AG10803 (cell line): ENCODE measurements at regions not wholly inside any gene's neighbourhood (a gene's known extent, or its start where the extent isn't known, plus 50 kb on each side); places are given as distances from the start of the nearest gene placed in this dataset.
"Not testable (repeated sequence)": the region's sequence is repeated elsewhere in the genome, so short reads cannot be mapped to it uniquely, and the experiment has no call there.

Experiments used
- DNase-seq: peaks from one replicate; pipeline ENCODE4 v3.0.0; 2010; ENCODE audit warnings: low read depth
- H3K4me3 ChIP-seq: 2 replicates; pipeline ENCODE4 v1.5.1; 2011; ENCODE audit warnings: mild to moderate bottlenecking, low read length, control low read depth
- CTCF ChIP-seq: conservative IDR thresholded peaks from 2 replicates; pipeline ENCODE4 v1.5.1; 2011; ENCODE audit warnings: mild to moderate bottlenecking, low read length, control low read depth, inconsistent platforms

DNA sequence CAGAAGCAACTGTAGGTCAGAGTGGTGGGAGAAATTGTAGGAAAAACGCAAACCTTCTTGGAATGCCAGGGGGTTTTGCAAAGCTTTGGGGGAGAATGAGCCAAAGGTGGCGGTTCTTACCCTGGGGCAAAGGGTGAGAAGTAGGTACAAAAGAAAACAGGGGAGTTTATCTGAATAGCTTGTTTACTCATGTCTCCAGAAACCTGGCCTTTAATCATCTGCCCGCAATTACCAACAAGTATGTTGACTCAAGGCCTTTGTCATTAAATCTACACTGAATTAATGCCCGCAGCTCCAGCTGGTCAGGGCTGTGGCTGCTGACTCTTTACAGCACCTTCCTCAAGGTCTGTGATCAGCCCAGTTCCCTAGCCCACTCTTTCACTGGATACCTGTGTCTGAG, 320.1 kb downstream of the CBLN1 start:
- H3K4me3 ChIP-seq = no peak overlapping the region
- no peak for DNase-seq
- no peak for TF ChIP-seq CTCF

- TF ChIP-seq CTCF = no peak
- H3K4me3 ChIP-seq = no peak overlapping the region
- DNase-seq = no peak
These were observed 320.8 kb downstream of the CBLN1 start for GRCh38 chr16:48960830-48961229.

GRCh38 chr16:48959747-48960146, 321.9 kb downstream of the CBLN1 start:
- no peak overlapping the region for H3K4me3 ChIP-seq
- TF ChIP-seq CTCF = no peak
- no peak for DNase-seq

- no peak for DNase-seq
- TF ChIP-seq CTCF = no peak
These were observed 322.4 kb downstream of the CBLN1 start for GRCh38 chr16:48959204-48959603.

GRCh38 chr16:48958681-48959080, 323.0 kb downstream of the CBLN1 start:
- DNase-seq = no peak
- no peak overlapping the region for H3K4me3 ChIP-seq
- no peak for TF ChIP-seq CTCF

More at GRCh38 chr16:48959204-48959603, 322.4 kb downstream of the CBLN1 start:
- H3K4me3 ChIP-seq = no peak overlapping the region

GRCh38 chr16:48956620-48957019, 325.0 kb downstream of the CBLN1 start:
- no peak overlapping the region for H3K4me3 ChIP-seq
- no peak for DNase-seq
- no peak for TF ChIP-seq CTCF

- no peak for TF ChIP-seq CTCF
- no peak for DNase-seq
- no peak overlapping the region for H3K4me3 ChIP-seq
These were observed 325.8 kb downstream of the CBLN1 start for GRCh38 chr16:48955837-48956236.

GRCh38 chr16:48951621-48952125, 330.0 kb downstream of the CBLN1 start:
- not testable (repeated sequence) for H3K4me3 ChIP-seq, DNase-seq
